Astrocyte (in vitro differentiated cells and primary cell): ENCODE measurements at regions not wholly inside any gene's neighbourhood (a gene's known extent, or its start where the extent isn't known, plus 50 kb on each side); places are given as distances from the start of the nearest gene placed in this dataset.
"Not testable (repeated sequence)": the region's sequence is repeated elsewhere in the genome, so short reads cannot be mapped to it uniquely, and the experiment has no call there.

Experiments
- DNase-seq: peaks from one replicate; pipeline ENCODE4 v3.0.0-alpha.2; 2010; ENCODE audit warnings: low read depth
- FAIRE-seq: peaks from 2 replicates; lab custom pipeline; 2011; peaks lifted over from hg19 to GRCh38; lab: Jason Lieb, UNC
- H2AFZ ChIP-seq: 2 replicates; pipeline ENCODE4 v1.6.0; 2012; ENCODE audit warnings: low read depth, low read length, inconsistent platforms
- H3K27ac ChIP-seq: 2 replicates; pipeline ENCODE4 v1.5.1; 2011; ENCODE audit warnings: low read depth, low read length, inconsistent platforms
- H3K27me3 ChIP-seq: 2 replicates; pipeline ENCODE4 v1.6.0; 2011; ENCODE audit warnings: low read length, inconsistent platforms; ENCODE audit not compliant: insufficient read depth
- H3K36me3 ChIP-seq: 2 replicates; pipeline ENCODE4 v1.5.1; 2011; ENCODE audit warnings: low read length, inconsistent platforms; ENCODE audit not compliant: insufficient read depth
- H3K4me1 ChIP-seq: 2 replicates; pipeline ENCODE4 v1.5.1; 2011; ENCODE audit warnings: low read length, inconsistent platforms; ENCODE audit not compliant: insufficient read depth
- H3K4me2 ChIP-seq: 2 replicates; pipeline ENCODE4 v1.6.0; 2012; ENCODE audit warnings: low read length, inconsistent platforms
- H3K4me3 ChIP-seq: 2 replicates; pipeline ENCODE4 v1.5.1; 2011; ENCODE audit warnings: low read depth, mild to moderate bottlenecking, low read length, inconsistent platforms; ENCODE audit not compliant: insufficient read depth
- H3K79me2 ChIP-seq: 2 replicates; pipeline ENCODE4 v1.6.0; 2012; ENCODE audit warnings: mild to moderate bottlenecking, low read length, inconsistent platforms; ENCODE audit not compliant: insufficient read depth
- H3K9ac ChIP-seq: 2 replicates; pipeline ENCODE4 v1.6.0; 2012; ENCODE audit warnings: mild to moderate bottlenecking, low read length, inconsistent platforms
- H3K9me3 ChIP-seq: 2 replicates; pipeline ENCODE4 v1.5.1; 2012; ENCODE audit warnings: low read depth, mild to moderate bottlenecking, low read length, inconsistent platforms; ENCODE audit not compliant: insufficient read depth
- H4K20me1 ChIP-seq: 2 replicates; pipeline ENCODE4 v1.6.0; 2012; ENCODE audit warnings: low read length, inconsistent platforms; ENCODE audit not compliant: insufficient read depth
- H3K27ac Mint-ChIP-seq: one replicate; pipeline ENCODE4 v1.8.0; 2021; ENCODE audit warnings: mild to moderate bottlenecking, mixed read lengths; ENCODE audit not compliant: unreplicated experiment
- H3K27me3 Mint-ChIP-seq: one replicate; pipeline ENCODE4 v1.8.0; 2021; ENCODE audit warnings: low read depth, mixed read lengths; ENCODE audit not compliant: unreplicated experiment
- H3K36me3 Mint-ChIP-seq: one replicate; pipeline ENCODE4 v1.8.0; 2021; ENCODE audit warnings: low read depth, mixed read lengths; ENCODE audit not compliant: unreplicated experiment
- H3K4me1 Mint-ChIP-seq: one replicate; pipeline ENCODE4 v1.8.0; 2021; ENCODE audit warnings: low read depth, mixed read lengths; ENCODE audit not compliant: unreplicated experiment
- H3K4me3 Mint-ChIP-seq: one replicate; pipeline ENCODE4 v1.8.0; 2021; ENCODE audit warnings: mild to moderate bottlenecking, moderate library complexity, mixed read lengths; ENCODE audit not compliant: unreplicated experiment
- H3K9me3 Mint-ChIP-seq: one replicate; pipeline ENCODE4 v1.8.0; 2021; ENCODE audit warnings: mild to moderate bottlenecking, mixed read lengths; ENCODE audit not compliant: unreplicated experiment
- CTCF ChIP-seq: IDR thresholded peaks from 2 replicates; pipeline ENCODE4 v1.5.1; 2011; ENCODE audit warnings: low read depth, mild to moderate bottlenecking, inconsistent platforms, low read length, moderate library complexity; ENCODE audit not compliant: insufficient read depth
- EZH2 ChIP-seq: IDR thresholded peaks from 2 replicates; pipeline ENCODE4 v1.6.1; 2012; ENCODE audit warnings: mild to moderate bottlenecking, low read length, inconsistent platforms; ENCODE audit not compliant: insufficient read depth

- no peak overlapping the region for H3K4me3 ChIP-seq
- H4K20me1 ChIP-seq = no peaks in the 10 kb centered on the region
- no peak overlapping the region for H2AFZ ChIP-seq
- Mint-ChIP-seq H3K4me3 (no peak overlapping the region), H3K27me3 (no peaks in the 10 kb centered on the region), H3K36me3 (no peaks in the 10 kb centered on the region), H3K9me3 (no peaks in the 10 kb centered on the region), H3K27ac (no peak overlapping the region), H3K4me1 (no peaks in the 10 kb centered on the region)
- H3K9me3 ChIP-seq = no peaks in the 10 kb centered on the region
- H3K27me3 ChIP-seq = no peaks in the 10 kb centered on the region
- no peak overlapping the region for H3K4me2 ChIP-seq
- no peak for FAIRE-seq
- no peak overlapping the region for H3K9ac ChIP-seq
- TF ChIP-seq EZH2 = no peak
- TF ChIP-seq CTCF = no peak
- no peaks in the 10 kb centered on the region for H3K36me3 ChIP-seq
- H3K4me1 ChIP-seq = no peaks in the 10 kb centered on the region
- H3K79me2 ChIP-seq = no peaks in the 10 kb centered on the region
- no peak overlapping the region for H3K27ac ChIP-seq
- DNase-seq = no peak
Observed at GRCh38 chr2:183780072-183780471, 655.8 kb downstream of the NUP35 start.

- Mint-ChIP-seq H3K27ac (no peak overlapping the region), H3K4me1 (no peaks in the 10 kb centered on the region), H3K4me3 (no peak overlapping the region), H3K9me3 (no peaks in the 10 kb centered on the region), H3K36me3 (no peaks in the 10 kb centered on the region), H3K27me3 (no peaks in the 10 kb centered on the region)
- H3K9ac ChIP-seq = no peak overlapping the region
- no peak for FAIRE-seq
- H3K36me3 ChIP-seq = no peaks in the 10 kb centered on the region
- TF ChIP-seq CTCF = no peak
- no peak for TF ChIP-seq EZH2
- no peak overlapping the region for H3K4me3 ChIP-seq
- H3K27me3 ChIP-seq = no peaks in the 10 kb centered on the region
- H3K4me2 ChIP-seq = no peak overlapping the region
- H4K20me1 ChIP-seq = no peaks in the 10 kb centered on the region
- no peak for DNase-seq
- no peaks in the 10 kb centered on the region for H3K79me2 ChIP-seq
- no peaks in the 10 kb centered on the region for H3K9me3 ChIP-seq
- no peak overlapping the region for H3K27ac ChIP-seq
- no peak overlapping the region for H2AFZ ChIP-seq
- no peaks in the 10 kb centered on the region for H3K4me1 ChIP-seq
Observed at GRCh38 chr2:183782436-183782835, 658.2 kb downstream of the NUP35 start.

GRCh38 chr2:183788796-183789195 is 664.6 kb downstream of the NUP35 start:
- H4K20me1 ChIP-seq, H3K4me3 Mint-ChIP-seq, H3K4me2 ChIP-seq, H3K79me2 ChIP-seq, H3K27me3 ChIP-seq, H3K27ac Mint-ChIP-seq, H3K36me3 Mint-ChIP-seq, H3K9ac ChIP-seq, H3K4me1 ChIP-seq, DNase-seq, H3K27ac ChIP-seq, FAIRE-seq, H3K36me3 ChIP-seq, H3K4me3 ChIP-seq, H2AFZ ChIP-seq, H3K9me3 ChIP-seq, H3K4me1 Mint-ChIP-seq, H3K27me3 Mint-ChIP-seq: not testable (repeated sequence)
- H3K9me3 Mint-ChIP-seq = peaks cover 12% of the 10 kb centered on the region

- H3K4me1 Mint-ChIP-seq, FAIRE-seq, H3K27ac ChIP-seq, H3K27me3 Mint-ChIP-seq, DNase-seq, H3K9me3 ChIP-seq, H3K9ac ChIP-seq, H3K79me2 ChIP-seq, H3K4me3 Mint-ChIP-seq, H3K4me1 ChIP-seq, H3K36me3 Mint-ChIP-seq, H3K36me3 ChIP-seq, H2AFZ ChIP-seq, H3K4me2 ChIP-seq, H4K20me1 ChIP-seq, H3K4me3 ChIP-seq, H3K27me3 ChIP-seq: not testable (repeated sequence)
- peak overlapping the region; percentile 26 for H3K27ac Mint-ChIP-seq
- H3K9me3 Mint-ChIP-seq = peaks cover 12% of the 10 kb centered on the region
Observed at GRCh38 chr2:183792165-183792924, 668.1 kb downstream of the NUP35 start.
